ENCODE measurements at regions not wholly inside any gene's neighbourhood (a gene's known extent, or its start where the extent isn't known, plus 50 kb on each side); places are given as distances from the start of the nearest gene placed in this dataset.

DNA sequence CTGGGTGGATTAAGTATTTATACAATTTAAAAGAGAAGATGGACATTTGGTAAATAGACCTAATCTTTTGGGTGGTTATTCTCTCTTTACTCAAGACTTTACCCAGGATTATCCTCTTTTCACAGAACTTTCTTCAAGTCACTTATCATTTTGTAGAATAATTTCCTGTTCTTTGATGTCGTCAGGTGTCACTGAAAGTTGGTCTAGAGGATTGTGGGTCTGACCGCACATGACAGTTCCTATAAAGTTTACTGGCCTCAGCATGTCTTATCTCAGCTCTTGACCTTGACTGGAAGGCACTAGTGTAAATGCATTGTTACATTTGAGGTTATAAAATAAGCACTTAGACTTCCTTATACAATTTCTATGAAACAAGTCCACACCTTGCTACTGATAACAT, 139.9 kb upstream of the SLC4A4 start:
- Histone ChIP-seq H3K4me1 (ENCODE audit: insufficient read depth, poor library complexity, severe bottlenecking) (no peaks in the 10 kb centered on the region), H3K9me3 (ENCODE audit: severe bottlenecking) (no peaks in the 10 kb centered on the region), H3K27me3 (ENCODE audit: insufficient read depth, poor library complexity, severe bottlenecking) (no peaks in the 10 kb centered on the region), H3K4me3 (ENCODE audit: severe bottlenecking) (no peak overlapping the region), H3K36me3 (ENCODE audit: low read depth) (no peaks in the 10 kb centered on the region), H3K27ac (ENCODE audit: poor library complexity, severe bottlenecking) (no peak overlapping the region)
- no peak for DNase-seq (ENCODE audit: low spot score)
- ATAC-seq (ENCODE audit: low read depth), result no peak
- TF ChIP-seq CTCF (IDR thresholded peaks at IDR 0.05; ENCODE audit: poor library complexity, severe bottlenecking), result no peak

- no peaks in the 10 kb centered on the region for H3K9me3 ChIP-seq (ENCODE audit: severe bottlenecking)
- H3K27me3 ChIP-seq (ENCODE audit: insufficient read depth, poor library complexity, severe bottlenecking), result no peaks in the 10 kb centered on the region
- TF ChIP-seq CTCF (IDR thresholded peaks at IDR 0.05; ENCODE audit: poor library complexity, severe bottlenecking), result no peak
- no peaks in the 10 kb centered on the region for H3K4me1 ChIP-seq (ENCODE audit: insufficient read depth, poor library complexity, severe bottlenecking)
- DNase-seq (ENCODE audit: low spot score), result no peak
- no peak for ATAC-seq (ENCODE audit: low read depth)
- H3K36me3 ChIP-seq (ENCODE audit: low read depth), result no peaks in the 10 kb centered on the region
- no peak overlapping the region for H3K27ac ChIP-seq (ENCODE audit: poor library complexity, severe bottlenecking)
- no peak overlapping the region for H3K4me3 ChIP-seq (ENCODE audit: severe bottlenecking)
Observed at GRCh38 chr4:71201057-71201456, 137.8 kb upstream of the SLC4A4 start.

GRCh38 chr4:71201817-71202576, 136.8 kb upstream of the SLC4A4 start:
- no peak overlapping the region for H3K4me3 ChIP-seq (ENCODE audit: severe bottlenecking)
- ATAC-seq (ENCODE audit: low read depth) (no peak), DNase-seq (ENCODE audit: low spot score) (no peak)
- no peaks in the 10 kb centered on the region for H3K27me3 ChIP-seq (ENCODE audit: insufficient read depth, poor library complexity, severe bottlenecking)
- no peaks in the 10 kb centered on the region for H3K9me3 ChIP-seq (ENCODE audit: severe bottlenecking)
- no peak overlapping the region for H3K27ac ChIP-seq (ENCODE audit: poor library complexity, severe bottlenecking)
- no peak for TF ChIP-seq CTCF (IDR thresholded peaks at IDR 0.05; ENCODE audit: poor library complexity, severe bottlenecking)
- H3K4me1 ChIP-seq (ENCODE audit: insufficient read depth, poor library complexity, severe bottlenecking), result no peaks in the 10 kb centered on the region
- no peaks in the 10 kb centered on the region for H3K36me3 ChIP-seq (ENCODE audit: low read depth)

- TF ChIP-seq CTCF (IDR thresholded peaks at IDR 0.05; ENCODE audit: poor library complexity, severe bottlenecking), result no peak
- no peak overlapping the region for H3K4me3 ChIP-seq (ENCODE audit: severe bottlenecking)
- ATAC-seq (ENCODE audit: low read depth), result no peak
- H3K27me3 ChIP-seq (ENCODE audit: insufficient read depth, poor library complexity, severe bottlenecking), result no peaks in the 10 kb centered on the region
- no peak overlapping the region for H3K27ac ChIP-seq (ENCODE audit: poor library complexity, severe bottlenecking)
- no peaks in the 10 kb centered on the region for H3K36me3 ChIP-seq (ENCODE audit: low read depth)
- no peaks in the 10 kb centered on the region for H3K9me3 ChIP-seq (ENCODE audit: severe bottlenecking)
- no peak for DNase-seq (ENCODE audit: low spot score)
- no peaks in the 10 kb centered on the region for H3K4me1 ChIP-seq (ENCODE audit: insufficient read depth, poor library complexity, severe bottlenecking)
Observed at GRCh38 chr4:71202705-71203104, 136.1 kb upstream of the SLC4A4 start.

- no peak overlapping the region for H3K27ac ChIP-seq (ENCODE audit: poor library complexity, severe bottlenecking)
- ATAC-seq (ENCODE audit: low read depth), result no peak
- H3K4me3 ChIP-seq (ENCODE audit: severe bottlenecking), result no peak overlapping the region
- no peak for DNase-seq (ENCODE audit: low spot score)
- H3K36me3 ChIP-seq (ENCODE audit: low read depth), result no peaks in the 10 kb centered on the region
- no peaks in the 10 kb centered on the region for H3K9me3 ChIP-seq (ENCODE audit: severe bottlenecking)
- no peak for TF ChIP-seq CTCF (IDR thresholded peaks at IDR 0.05; ENCODE audit: poor library complexity, severe bottlenecking)
- H3K4me1 ChIP-seq (ENCODE audit: insufficient read depth, poor library complexity, severe bottlenecking), result no peaks in the 10 kb centered on the region
- H3K27me3 ChIP-seq (ENCODE audit: insufficient read depth, poor library complexity, severe bottlenecking), result no peaks in the 10 kb centered on the region
Observed at GRCh38 chr4:71204056-71204455, 134.8 kb upstream of the SLC4A4 start.
